HCT116 (cell line): ENCODE measurements at regions not wholly inside any gene's neighbourhood (a gene's known extent, or its start where the extent isn't known, plus 50 kb on each side); places are given as distances from the start of the nearest gene placed in this dataset.

ENCODE experiments used
- ATAC-seq: fragments of 200-7000 bp; cut with Tn5 transposase; 2 replicates; pipeline ENCODE4 v1.9.1; 2020; ENCODE audit warnings: mild to moderate bottlenecking, moderate library complexity
- BruUV-seq: library from RNA; stranded (reverse); fragments of 400-500 nt; replicated peaks from 2 replicates; lab custom pipeline; 2021; lab: Mats Ljungman, UMichigan
- CTCF ChIA-PET: fragments of 300-600 bp; sonication (Branson Sonifier 250); formaldehyde crosslinking; loops from one replicate; lab custom pipeline; 2021; ENCODE audit warnings: antibody characterized with exemption; lab: Charles Lee
- POLR2A ChIA-PET: fragments of 300-600, 350-600 bp; sonication (Branson Sonifier 250); formaldehyde crosslinking; loops from one replicate; lab custom pipeline; 2021; ENCODE audit warnings: antibody characterized with exemption; lab: Charles Lee
- RAD21 ChIA-PET, 2 experiments: fragments of 300-600 bp; sonication (Branson Sonifier 250); formaldehyde crosslinking; loops; one replicate each; lab custom pipeline; 2023; ENCODE audit warnings: low total read pairs in 2 of 2; ENCODE audit not compliant: uncharacterized antibody in 2 of 2, unreplicated experiment in 2 of 2, low non-redundant PET in 1 of 2; lab: Charles Lee
- DNase-seq: peaks from one replicate; pipeline ENCODE4 v3.0.0-alpha.2; 2010; ENCODE audit warnings: low read depth, low spot score
- H2AFZ ChIP-seq: fragments of 200-600 bp; shearing (Covaris generic), sonication (generic); 2 replicates; pipeline ENCODE4 v1.6.1; 2017; ENCODE audit warnings: low read depth, mixed run types, mixed read lengths, antibody characterized with exemption, low read length; ENCODE audit not compliant: poor library complexity, severe bottlenecking
- H3K27ac ChIP-seq: 2 replicates; pipeline ENCODE4 v1.5.1; 2012; ENCODE audit warnings: low read depth, low read length
- H3K27me3 ChIP-seq: fragments of 200-600 bp; sonication (generic); 2 replicates; pipeline ENCODE4 v1.6.1; 2016; ENCODE audit warnings: mixed run types, low read length, mixed read lengths; ENCODE audit not compliant: insufficient read depth
- H3K36me3 ChIP-seq, 2 experiments: fragments of 200-500 bp in 1 of 2; fragments of 200-600 bp in 1 of 2; sonication (Bioruptor generic) in 1 of 2; sonication (generic) in 1 of 2; 2 replicates each; pipeline versions ENCODE4 v1.5.1 to v1.6.1; 2014 to 2016; ENCODE audit warnings: low read length in 2 of 2, inconsistent platforms in 1 of 2, mixed read lengths in 1 of 2, mixed run types in 1 of 2; ENCODE audit not compliant: insufficient read depth in 2 of 2, control insufficient read depth in 1 of 2
- H3K4me1 ChIP-seq, 2 experiments: fragments of 200-600 bp in 1 of 2; sonication (generic) in 1 of 2; 2 replicates each; pipeline versions ENCODE4 v1.5.1 to v1.6.1; 2012 to 2017; ENCODE audit warnings: low read length in 2 of 2, inconsistent platforms in 1 of 2, mild to moderate bottlenecking in 1 of 2, mixed read lengths in 1 of 2, mixed run types in 1 of 2, moderate library complexity in 1 of 2; ENCODE audit not compliant: insufficient read depth in 2 of 2, control insufficient read depth in 1 of 2
- H3K4me2 ChIP-seq: fragments of 200-600 bp; sonication (generic); 2 replicates; pipeline ENCODE4 v1.6.1; 2017; ENCODE audit warnings: mixed run types, low read length, mixed read lengths
- H3K4me3 ChIP-seq, 2 experiments: fragments of 200-600 bp in 1 of 2; sonication (generic) in 1 of 2; replicated peaks in 1 of 2; 2 replicates each; pipeline ENCODE4 v1.5.1; 2011 to 2016; ENCODE audit warnings: low read length in 2 of 2, control low read depth in 1 of 2, low read depth in 1 of 2, mild to moderate bottlenecking in 1 of 2, mixed read lengths in 1 of 2, mixed run types in 1 of 2
- H3K79me2 ChIP-seq: fragments of 200-600 bp; sonication (generic); 2 replicates; pipeline ENCODE4 v1.6.1; 2017; ENCODE audit warnings: mild to moderate bottlenecking, mixed run types, low read length, moderate library complexity, mixed read lengths; ENCODE audit not compliant: insufficient read depth
- H3K9ac ChIP-seq: fragments of 200-600 bp; sonication (generic); 2 replicates; pipeline ENCODE4 v1.6.1; 2016; ENCODE audit warnings: low read length, mixed read lengths
- H3K9me2 ChIP-seq: fragments of 200-600 bp; sonication (generic), shearing (Covaris generic); 2 replicates; pipeline ENCODE4 v1.6.1; 2017; ENCODE audit warnings: mixed run types, mild to moderate bottlenecking, moderate library complexity; ENCODE audit not compliant: insufficient read depth
- H3K9me3 ChIP-seq, 2 experiments: fragments of 200-500 bp in 1 of 2; fragments of 200-600 bp in 1 of 2; sonication (Bioruptor generic) in 1 of 2; sonication (generic) in 1 of 2; 2 replicates each; pipeline ENCODE4 v1.6.1; 2014 to 2017; ENCODE audit warnings: low read length in 2 of 2, mixed read lengths in 2 of 2, inconsistent platforms in 1 of 2, low read depth in 1 of 2, mild to moderate bottlenecking in 1 of 2, mixed run types in 1 of 2, moderate library complexity in 1 of 2; ENCODE audit not compliant: control insufficient read depth in 1 of 2, insufficient read depth in 1 of 2
- H4K20me1 ChIP-seq: fragments of 200-600 bp; sonication (generic), shearing (Covaris generic); 2 replicates; pipeline ENCODE4 v1.6.1; 2017; ENCODE audit warnings: mixed run types, mild to moderate bottlenecking, moderate library complexity; ENCODE audit not compliant: insufficient read depth
- ATF3 ChIP-seq: IDR thresholded peaks from 2 replicates; pipeline ENCODE4 v1.6.1; 2012
- CBX3 ChIP-seq: IDR thresholded peaks from 2 replicates; pipeline ENCODE4 v1.6.1; 2012; ENCODE audit warnings: low read depth
- CTCF ChIP-seq, 3 experiments: fragments of 200-600 bp in 1 of 3; sonication (generic) in 1 of 3; IDR thresholded peaks in 2 of 3; conservative IDR thresholded peaks in 1 of 3; 2 replicates each; pipeline ENCODE4 v1.5.1; 2012 to 2017; ENCODE audit warnings: low read depth in 2 of 3, low read length in 2 of 3, antibody characterized with exemption in 1 of 3, borderline replicate concordance in 1 of 3, control low read depth in 1 of 3, mild to moderate bottlenecking in 1 of 3, mixed read lengths in 1 of 3, mixed run types in 1 of 3, moderate library complexity in 1 of 3; ENCODE audit not compliant: insufficient read depth in 1 of 3
- EGR1 ChIP-seq: IDR thresholded peaks from 2 replicates; pipeline ENCODE4 v1.6.1; 2012; ENCODE audit warnings: low read depth
- ELF1 ChIP-seq: IDR thresholded peaks from 2 replicates; pipeline ENCODE4 v1.6.1; 2012; ENCODE audit warnings: low read depth, borderline replicate concordance
- EZH2 ChIP-seq: fragments of 200-600 bp; sonication (generic); IDR thresholded peaks from 2 replicates; pipeline ENCODE4 v1.6.1; 2017; ENCODE audit warnings: antibody characterized with exemption, mixed run types
- JUND ChIP-seq: IDR thresholded peaks from 2 replicates; pipeline ENCODE4 v1.6.1; 2012
- POLR2A ChIP-seq: IDR thresholded peaks from 2 replicates; pipeline ENCODE4 v1.7.0; 2011; ENCODE audit warnings: borderline replicate concordance; ENCODE audit not compliant: insufficient read depth, insufficient read length; ENCODE audit errors: extremely low read depth
- SIN3A ChIP-seq: IDR thresholded peaks from 2 replicates; pipeline ENCODE4 v1.6.1; 2012; ENCODE audit warnings: low read depth
- SP1 ChIP-seq: IDR thresholded peaks from 2 replicates; pipeline ENCODE4 v1.6.1; 2012; ENCODE audit warnings: low read depth
- SRF ChIP-seq: IDR thresholded peaks from 2 replicates; pipeline ENCODE4 v1.6.1; 2012; ENCODE audit warnings: low read depth
- YY1 ChIP-seq: IDR thresholded peaks from 2 replicates; pipeline ENCODE4 v1.6.1; 2011; ENCODE audit warnings: low read length, low read depth, moderate library complexity, mild to moderate bottlenecking; ENCODE audit not compliant: insufficient replicate concordance; ENCODE audit errors: extremely low read depth
- ZNF274 ChIP-seq: fragments of 200-500 bp; sonication (Bioruptor generic); IDR thresholded peaks from 2 replicates; pipeline ENCODE4 v1.6.1; 2014; ENCODE audit warnings: mild to moderate bottlenecking, low read depth, low read length, inconsistent platforms
- intact Hi-C: fragments of 100-400 bp; cut with micrococcal nuclease; formaldehyde crosslinking; loops from 2 replicates; pipeline ENCODE4 v1.10.0; 2022
- TF ChIP-seq, protein P1 (sequence below): IDR thresholded peaks from 2 replicates; pipeline ENCODE4 v1.6.1; 2012; ENCODE audit warnings: low read depth
- TF ChIP-seq, protein P2 (sequence below): IDR thresholded peaks from 2 replicates; pipeline ENCODE4 v1.6.1; 2011; ENCODE audit warnings: mild to moderate bottlenecking, low read length, moderate library complexity; ENCODE audit not compliant: insufficient replicate concordance; ENCODE audit errors: extremely low read depth

- TF ChIP-seq, protein P1, sequence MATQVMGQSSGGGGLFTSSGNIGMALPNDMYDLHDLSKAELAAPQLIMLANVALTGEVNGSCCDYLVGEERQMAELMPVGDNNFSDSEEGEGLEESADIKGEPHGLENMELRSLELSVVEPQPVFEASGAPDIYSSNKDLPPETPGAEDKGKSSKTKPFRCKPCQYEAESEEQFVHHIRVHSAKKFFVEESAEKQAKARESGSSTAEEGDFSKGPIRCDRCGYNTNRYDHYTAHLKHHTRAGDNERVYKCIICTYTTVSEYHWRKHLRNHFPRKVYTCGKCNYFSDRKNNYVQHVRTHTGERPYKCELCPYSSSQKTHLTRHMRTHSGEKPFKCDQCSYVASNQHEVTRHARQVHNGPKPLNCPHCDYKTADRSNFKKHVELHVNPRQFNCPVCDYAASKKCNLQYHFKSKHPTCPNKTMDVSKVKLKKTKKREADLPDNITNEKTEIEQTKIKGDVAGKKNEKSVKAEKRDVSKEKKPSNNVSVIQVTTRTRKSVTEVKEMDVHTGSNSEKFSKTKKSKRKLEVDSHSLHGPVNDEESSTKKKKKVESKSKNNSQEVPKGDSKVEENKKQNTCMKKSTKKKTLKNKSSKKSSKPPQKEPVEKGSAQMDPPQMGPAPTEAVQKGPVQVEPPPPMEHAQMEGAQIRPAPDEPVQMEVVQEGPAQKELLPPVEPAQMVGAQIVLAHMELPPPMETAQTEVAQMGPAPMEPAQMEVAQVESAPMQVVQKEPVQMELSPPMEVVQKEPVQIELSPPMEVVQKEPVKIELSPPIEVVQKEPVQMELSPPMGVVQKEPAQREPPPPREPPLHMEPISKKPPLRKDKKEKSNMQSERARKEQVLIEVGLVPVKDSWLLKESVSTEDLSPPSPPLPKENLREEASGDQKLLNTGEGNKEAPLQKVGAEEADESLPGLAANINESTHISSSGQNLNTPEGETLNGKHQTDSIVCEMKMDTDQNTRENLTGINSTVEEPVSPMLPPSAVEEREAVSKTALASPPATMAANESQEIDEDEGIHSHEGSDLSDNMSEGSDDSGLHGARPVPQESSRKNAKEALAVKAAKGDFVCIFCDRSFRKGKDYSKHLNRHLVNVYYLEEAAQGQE = no peak
- TF ChIP-seq, protein P2, sequence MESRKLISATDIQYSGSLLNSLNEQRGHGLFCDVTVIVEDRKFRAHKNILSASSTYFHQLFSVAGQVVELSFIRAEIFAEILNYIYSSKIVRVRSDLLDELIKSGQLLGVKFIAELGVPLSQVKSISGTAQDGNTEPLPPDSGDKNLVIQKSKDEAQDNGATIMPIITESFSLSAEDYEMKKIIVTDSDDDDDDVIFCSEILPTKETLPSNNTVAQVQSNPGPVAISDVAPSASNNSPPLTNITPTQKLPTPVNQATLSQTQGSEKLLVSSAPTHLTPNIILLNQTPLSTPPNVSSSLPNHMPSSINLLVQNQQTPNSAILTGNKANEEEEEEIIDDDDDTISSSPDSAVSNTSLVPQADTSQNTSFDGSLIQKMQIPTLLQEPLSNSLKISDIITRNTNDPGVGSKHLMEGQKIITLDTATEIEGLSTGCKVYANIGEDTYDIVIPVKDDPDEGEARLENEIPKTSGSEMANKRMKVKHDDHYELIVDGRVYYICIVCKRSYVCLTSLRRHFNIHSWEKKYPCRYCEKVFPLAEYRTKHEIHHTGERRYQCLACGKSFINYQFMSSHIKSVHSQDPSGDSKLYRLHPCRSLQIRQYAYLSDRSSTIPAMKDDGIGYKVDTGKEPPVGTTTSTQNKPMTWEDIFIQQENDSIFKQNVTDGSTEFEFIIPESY = no peak
- TF ChIP-seq EZH2 = no peak
Observed at GRCh38 chrX:114181195-114181594, 402.7 kb upstream of the HTR2C start (continued).

DNA sequence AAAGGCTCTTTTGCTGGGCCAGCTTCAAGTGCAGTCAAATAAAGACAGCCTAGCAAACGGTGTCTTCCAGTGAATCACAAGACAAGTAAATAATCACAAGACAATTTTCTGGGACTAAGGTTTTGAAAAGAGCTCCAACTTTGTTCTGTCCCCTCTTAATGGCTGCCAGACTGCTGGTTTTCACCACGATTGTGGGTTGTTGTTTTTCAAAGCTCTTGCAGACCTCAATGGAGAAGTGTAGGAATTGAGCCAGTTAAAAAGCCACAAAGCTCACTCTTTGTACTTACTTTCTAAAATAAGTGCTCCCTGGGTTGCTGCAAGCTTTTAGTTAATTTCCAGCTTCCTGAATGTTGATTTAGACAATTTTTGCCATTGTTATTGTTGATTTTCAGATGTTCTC lies 405.8 kb upstream of the HTR2C start:
- no peak for ATAC-seq
- H2AFZ ChIP-seq = no peak overlapping the region
- TF ChIP-seq EZH2 = no peak
- TF ChIP-seq SIN3A = no peak
- no peak for TF ChIP-seq YY1
- no peak for TF ChIP-seq CTCF (IDR thresholded peaks at IDR 0.05 in 2 of 3, conservative IDR thresholded peaks at IDR 0.05 in 1 of 3; ENCODE audit: borderline replicate concordance in 1 of 3, insufficient read depth in 1 of 3, low read depth in 2 of 3, low read length in 2 of 3)
- no peak for TF ChIP-seq SRF
- no peak for TF ChIP-seq CBX3
- TF ChIP-seq ATF3 = no peak
- TF ChIP-seq, protein P2 = no peak
- no peak for TF ChIP-seq ZNF274
- no peak for TF ChIP-seq SP1
- TF ChIP-seq JUND = no peak
- TF ChIP-seq EGR1 = no peak
- TF ChIP-seq POLR2A = no peak
- TF ChIP-seq ELF1 = no peak

More for the DNA sequence above, 405.8 kb upstream of the HTR2C start:
- DNase-seq = no peak
- no peak overlapping the region for H3K4me3 ChIP-seq
- ChIA-PET CTCF (no interaction called here), RAD21 (no interaction called here), POLR2A (no interaction called here)
- no TSS peak for BruUV-seq
- no peak overlapping the region for H3K4me2 ChIP-seq
- no peak overlapping the region for H3K9ac ChIP-seq
- no peaks in the 10 kb centered on the region for H3K9me3 ChIP-seq
- no peaks in the 10 kb centered on the region for H3K9me2 ChIP-seq
- intact Hi-C loops = no loop called here
- no peak overlapping the region for H3K27ac ChIP-seq
- H4K20me1 ChIP-seq = no peaks in the 10 kb centered on the region
- H3K27me3 ChIP-seq = no peaks in the 10 kb centered on the region
- no peaks in the 10 kb centered on the region for H3K36me3 ChIP-seq
- no peaks in the 10 kb centered on the region for H3K4me1 ChIP-seq
- no peaks in the 10 kb centered on the region for H3K79me2 ChIP-seq
